H9 (cell line): ENCODE measurements at regions not wholly inside any gene's neighbourhood (a gene's known extent, or its start where the extent isn't known, plus 50 kb on each side); places are given as distances from the start of the nearest gene placed in this dataset.

Experiments used
- DNase-seq: peaks from one replicate; pipeline ENCODE4 v3.0.0-alpha.2; 2017
- H2AFZ ChIP-seq: one replicate; pipeline ENCODE4 v1.6.1; 2013; ENCODE audit warnings: mild to moderate bottlenecking, low read length, control low read depth, moderate library complexity
- H2AK5ac ChIP-seq: 2 replicates; pipeline ENCODE4 v1.6.1; 2013; ENCODE audit warnings: low read length, control low read depth, mixed read lengths; ENCODE audit not compliant: insufficient read length
- H2BK120ac ChIP-seq: one replicate; pipeline ENCODE4 v1.6.1; 2013; ENCODE audit warnings: low read depth, mild to moderate bottlenecking, low read length, control low read depth, inconsistent platforms; ENCODE audit not compliant: poor library complexity, severe bottlenecking
- H2BK12ac ChIP-seq: 2 replicates; pipeline ENCODE4 v1.6.1; 2013; ENCODE audit warnings: low read length, control low read depth, mixed read lengths, low read depth; ENCODE audit not compliant: insufficient read length
- H2BK15ac ChIP-seq: 2 replicates; pipeline ENCODE4 v1.6.1; 2013; ENCODE audit warnings: low read depth, low read length, control low read depth
- H2BK20ac ChIP-seq: one replicate; pipeline ENCODE4 v1.6.1; 2013; ENCODE audit warnings: low read depth, mild to moderate bottlenecking, low read length, control low read depth, inconsistent platforms; ENCODE audit not compliant: poor library complexity, severe bottlenecking
- H2BK5ac ChIP-seq: 2 replicates; pipeline ENCODE4 v1.6.1; 2013; ENCODE audit warnings: low read length, control low read depth, mixed read lengths; ENCODE audit not compliant: insufficient read length
- H3K14ac ChIP-seq: 2 replicates; pipeline ENCODE4 v1.6.1; 2013; ENCODE audit warnings: low read length, control low read depth; ENCODE audit not compliant: insufficient read depth
- H3K18ac ChIP-seq: 2 replicates; pipeline ENCODE4 v1.6.1; 2013; ENCODE audit warnings: low read depth, mild to moderate bottlenecking, mixed read lengths, low read length, control low read depth; ENCODE audit not compliant: insufficient read length
- H3K23ac ChIP-seq: 2 replicates; pipeline ENCODE4 v1.6.1; 2013; ENCODE audit warnings: low read length, control low read depth, mixed read lengths, low read depth; ENCODE audit not compliant: insufficient read length
- H3K23me2 ChIP-seq: 2 replicates; pipeline ENCODE4 v1.6.1; 2013; ENCODE audit warnings: low read depth, mild to moderate bottlenecking, mixed read lengths, low read length, control low read depth; ENCODE audit not compliant: insufficient read length, poor library complexity, severe bottlenecking
- H3K27ac ChIP-seq: 2 replicates; pipeline ENCODE4 v1.5.1; 2013; ENCODE audit warnings: low read length, control low read depth, mixed read lengths, low read depth; ENCODE audit not compliant: insufficient read length
- H3K27me3 ChIP-seq: 2 replicates; pipeline ENCODE4 v1.6.1; 2013; ENCODE audit warnings: low read length, control low read depth, inconsistent platforms; ENCODE audit not compliant: insufficient read depth
- H3K4ac ChIP-seq: 2 replicates; pipeline ENCODE4 v1.6.1; 2013; ENCODE audit warnings: low read depth, mild to moderate bottlenecking, control low read depth, inconsistent platforms, low read length, moderate library complexity
- H3K4me1 ChIP-seq: 2 replicates; pipeline ENCODE4 v1.6.1; 2013; ENCODE audit warnings: low read length, control low read depth, inconsistent platforms; ENCODE audit not compliant: insufficient read depth
- H3K4me2 ChIP-seq: 2 replicates; pipeline ENCODE4 v1.6.1; 2013; ENCODE audit warnings: low read length, control low read depth, mixed read lengths; ENCODE audit not compliant: insufficient read length, insufficient read depth
- H3K56ac ChIP-seq: 2 replicates; pipeline ENCODE4 v1.6.1; 2013; ENCODE audit warnings: low read depth, mild to moderate bottlenecking, mixed read lengths, low read length, control low read depth; ENCODE audit not compliant: insufficient read length
- H3K79me1 ChIP-seq: 2 replicates; pipeline ENCODE4 v1.6.1; 2013; ENCODE audit warnings: low read depth, mild to moderate bottlenecking, moderate library complexity, low read length, control low read depth, inconsistent platforms; ENCODE audit not compliant: insufficient read depth, poor library complexity, severe bottlenecking
- H3K79me2 ChIP-seq: 2 replicates; pipeline ENCODE4 v1.6.1; 2013; ENCODE audit warnings: low read length, control low read depth, inconsistent platforms; ENCODE audit not compliant: insufficient read depth
- H3K9ac ChIP-seq: 2 replicates; pipeline ENCODE4 v1.6.1; 2013; ENCODE audit warnings: low read length, control low read depth, mixed read lengths; ENCODE audit not compliant: insufficient read length; ENCODE audit errors: extremely low read depth
- H3K9me3 ChIP-seq: one replicate; pipeline ENCODE4 v1.6.1; 2013; ENCODE audit warnings: low read depth, low read length, inconsistent platforms; ENCODE audit not compliant: control insufficient read depth
- H3T11ph ChIP-seq: one replicate; pipeline ENCODE4 v1.6.1; 2013; ENCODE audit warnings: mild to moderate bottlenecking, low read length, control low read depth, inconsistent platforms
- H4K20me1 ChIP-seq: one replicate; pipeline ENCODE4 v1.6.1; 2013; ENCODE audit not compliant: control insufficient read depth, insufficient read length, insufficient read depth
- H4K5ac ChIP-seq: 2 replicates; pipeline ENCODE4 v1.6.1; 2013; ENCODE audit warnings: low read depth, mild to moderate bottlenecking, mixed read lengths, low read length, control low read depth; ENCODE audit not compliant: insufficient read length
- H4K8ac ChIP-seq: replicated peaks from 2 replicates; pipeline ENCODE4 v1.6.1; 2013; ENCODE audit warnings: low read length, control low read depth, mixed read lengths, low read depth; ENCODE audit not compliant: insufficient read length
- H4K91ac ChIP-seq: 2 replicates; pipeline ENCODE4 v1.6.1; 2013; ENCODE audit warnings: low read depth, mild to moderate bottlenecking, moderate library complexity, mixed read lengths, low read length, control low read depth; ENCODE audit not compliant: insufficient read length
- H3K27ac Mint-ChIP-seq, 3 experiments: 2 replicates in 2 of 3; 3 replicates in 1 of 3; pipeline ENCODE4 v1.8.0; 2020 to 2021; ENCODE audit warnings: mixed read lengths in 3 of 3, mild to moderate bottlenecking in 1 of 3, moderate library complexity in 1 of 3
- H3K27me3 Mint-ChIP-seq: 2 replicates; pipeline ENCODE4 v1.8.0; 2021; ENCODE audit warnings: low read depth, mild to moderate bottlenecking, moderate library complexity, mixed read lengths
- H3K36me3 Mint-ChIP-seq, 3 experiments: 2 replicates in 2 of 3; 3 replicates in 1 of 3; pipeline ENCODE4 v1.8.0; 2020 to 2021; ENCODE audit warnings: low read depth in 3 of 3, mixed read lengths in 3 of 3; ENCODE audit not compliant: insufficient read depth in 1 of 3
- H3K4me1 Mint-ChIP-seq, 2 experiments: 2 replicates each; pipeline ENCODE4 v1.8.0; 2020; ENCODE audit warnings: mixed read lengths in 2 of 2
- H3K4me3 Mint-ChIP-seq, 2 experiments: 2 replicates in 1 of 2; 3 replicates in 1 of 2; pipeline ENCODE4 v1.8.0; 2020 to 2021; ENCODE audit warnings: mild to moderate bottlenecking in 2 of 2, mixed read lengths in 2 of 2, moderate library complexity in 1 of 2
- H3K9me3 Mint-ChIP-seq, 2 experiments: 2 replicates in 1 of 2; 3 replicates in 1 of 2; pipeline ENCODE4 v1.8.0; 2020; ENCODE audit warnings: mild to moderate bottlenecking in 2 of 2, mixed read lengths in 2 of 2, moderate library complexity in 1 of 2
- CTCF ChIP-seq: fragments of 200-600 bp; sonication (generic); conservative IDR thresholded peaks from 3 replicates; pipeline ENCODE4 v1.8.0; 2021; ENCODE audit warnings: antibody characterized with exemption, mild to moderate bottlenecking
- WGBS: extraction: QIAGEN DNeasy Blood & Tissue Kit; methylation state at CpG from one replicate; pipeline ENCODE4 v1.1.7; 2013; ENCODE audit warnings: missing lambda C conversion rate, low lambda C conversion rate, mixed read lengths; ENCODE audit not compliant: insufficient read length; ENCODE audit errors: extremely low coverage; 5-methylcytosine and 5-hydroxymethylcytosine counted together

- Histone ChIP-seq H2AK5ac (no peak overlapping the region), H3T11ph (no peak overlapping the region), H3K23me2 (no peaks in the 10 kb centered on the region), H2AFZ (no peak overlapping the region), H3K79me2 (no peaks in the 10 kb centered on the region), H3K4ac (no peak overlapping the region), H2BK5ac (no peak overlapping the region), H3K9me3 (no peaks in the 10 kb centered on the region), H3K18ac (no peak overlapping the region), H2BK20ac (no peak overlapping the region), H3K23ac (no peak overlapping the region), H3K79me1 (no peaks in the 10 kb centered on the region), H3K4me2 (no peak overlapping the region), H2BK120ac (no peak overlapping the region), H2BK15ac (no peak overlapping the region), H3K56ac (no peak overlapping the region), H3K27me3 (no peaks in the 10 kb centered on the region), H3K9ac (no peak overlapping the region), H4K20me1 (no peaks in the 10 kb centered on the region), H2BK12ac (no peak overlapping the region), H4K5ac (no peak overlapping the region), H3K14ac (no peak overlapping the region), H4K91ac (no peak overlapping the region), H4K8ac (no peak overlapping the region), H3K4me1 (no peaks in the 10 kb centered on the region), H3K27ac (no peak overlapping the region)
- Mint-ChIP-seq H3K27me3 (no peaks in the 10 kb centered on the region), H3K27ac (no peak overlapping the region), H3K9me3 (peaks cover 0 to 6% of the 10 kb centered on the region in 2 experiments; a peak in 3 of 5 replicates), H3K36me3 (peaks cover 0 to 2% (median 0%) of the 10 kb centered on the region in 3 experiments; a peak in 2 of 7 replicates), H3K4me1 (peaks cover 3% of the 10 kb centered on the region in 2 experiments; a peak in 3 of 4 replicates), H3K4me3 (no peak overlapping the region)
- no peak for TF ChIP-seq CTCF
- WGBS: no CpG with 5 or more reads among the region's 2 CpGs
- no peak for DNase-seq
Measured at GRCh38 chr9:90285946-90286345, 356.7 kb downstream of the DIRAS2 start.
